ENCODE measurements at regions not wholly inside any gene's neighbourhood (a gene's known extent, or its start where the extent isn't known, plus 50 kb on each side); places are given as distances from the start of the nearest gene placed in this dataset.

DNA sequence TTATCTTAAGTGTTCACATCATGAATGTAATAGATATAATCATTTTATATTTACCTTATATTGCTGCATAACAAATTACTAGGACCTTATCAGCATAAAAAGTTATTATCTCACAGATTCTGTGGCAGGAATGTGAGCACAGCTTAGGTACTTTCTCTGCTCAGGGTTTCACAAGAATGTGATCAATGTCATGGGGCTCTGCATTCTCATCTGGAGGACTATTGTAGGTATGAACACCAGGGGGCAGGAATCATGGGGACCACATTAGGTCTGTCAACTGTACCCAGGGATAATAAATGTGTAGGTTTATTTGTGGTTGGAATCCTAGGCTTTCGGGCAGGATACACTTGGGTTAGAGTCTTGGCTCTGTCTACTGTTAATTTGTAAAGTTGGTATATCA is 519.2 kb downstream of the ARAP2 start:
- DNase-seq = no peak

GRCh38 chr4:35730414-35730813 is 513.9 kb downstream of the ARAP2 start:
- DNase-seq = no peak

DNA sequence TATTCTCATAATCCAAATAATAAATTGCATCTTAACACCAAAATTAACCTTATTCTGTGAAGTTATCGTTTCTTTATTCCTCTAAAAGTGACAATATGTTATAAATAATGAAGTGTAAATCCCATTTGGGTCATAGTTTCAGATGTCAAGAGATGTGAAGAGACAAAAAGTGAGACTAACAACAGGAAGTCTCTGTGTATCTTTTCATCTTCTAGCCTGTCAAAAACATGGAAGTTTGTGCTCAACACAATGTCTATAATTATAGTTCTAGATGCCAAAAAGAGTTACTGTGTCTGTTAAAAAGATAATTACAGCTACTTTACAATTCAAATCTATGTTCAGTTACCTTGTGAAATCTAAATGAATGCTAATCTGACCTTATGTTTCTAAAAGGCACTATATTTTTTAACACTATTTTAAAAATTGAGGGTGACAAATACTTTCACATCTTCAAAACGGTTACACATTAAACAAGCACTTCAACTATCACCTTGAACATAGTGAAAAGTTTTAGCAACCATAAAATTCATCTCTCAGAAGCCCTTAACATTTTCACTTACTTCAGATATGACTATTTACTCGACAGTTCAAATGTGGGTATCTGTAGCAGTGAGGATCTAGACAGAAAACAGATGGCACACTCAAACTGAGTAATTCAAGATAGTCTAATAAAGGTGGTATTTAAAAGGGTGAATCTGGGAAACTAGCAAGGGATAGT is 509.8 kb downstream of the ARAP2 start:
- DNase-seq = no peak

- DNase-seq = no peak
Measured at GRCh38 chr4:35739308-35739707, 505.0 kb downstream of the ARAP2 start.

GRCh38 chr4:35754047-35754446 is 490.3 kb downstream of the ARAP2 start:
- no peak for DNase-seq

DNA sequence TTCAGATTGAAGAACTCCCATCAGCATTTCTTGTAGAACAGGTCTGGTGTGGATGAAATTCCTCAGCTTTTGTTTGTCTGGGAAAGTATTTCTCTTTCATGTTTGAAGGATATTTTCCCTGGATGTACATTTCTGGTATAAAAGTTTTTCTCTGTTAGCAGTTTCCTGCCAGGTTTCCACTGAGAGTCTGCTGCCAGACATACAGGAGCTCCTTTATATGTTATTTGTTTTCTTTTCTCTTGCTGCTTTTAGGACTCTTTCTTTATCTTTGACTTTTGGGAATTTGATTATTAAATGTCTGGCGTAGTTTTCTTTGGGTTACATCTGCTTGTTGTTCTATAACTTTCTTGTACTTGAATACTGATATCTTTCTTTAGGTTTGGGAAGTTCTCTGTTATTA is 486.5 kb downstream of the ARAP2 start:
- no peak for DNase-seq

DNA sequence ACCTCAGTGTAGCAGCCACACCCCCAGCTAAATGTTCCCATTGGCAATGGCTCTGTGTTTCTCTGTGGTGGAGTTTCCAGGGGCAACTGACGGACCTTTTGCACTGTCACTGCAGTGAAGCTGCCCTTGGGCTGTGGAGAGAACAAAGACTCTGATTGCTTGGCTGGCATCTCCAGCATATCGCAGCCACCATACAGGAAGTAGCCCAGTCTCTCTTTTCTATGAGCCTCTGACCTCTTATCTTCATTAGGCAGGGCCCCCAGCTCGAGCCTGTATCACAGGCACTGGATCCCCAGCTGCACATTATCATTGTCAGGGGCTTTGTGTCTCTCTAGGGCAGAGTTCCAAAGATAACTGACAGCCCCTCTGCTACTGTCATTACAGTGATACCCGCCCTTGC is 483.5 kb downstream of the ARAP2 start:
- no peak for DNase-seq

GRCh38 chr4:35771571-35771970 is 472.7 kb downstream of the ARAP2 start:
- no peak for DNase-seq

GRCh38 chr4:35772291-35772690 is 472.0 kb downstream of the ARAP2 start:
- DNase-seq = no peak

DNA sequence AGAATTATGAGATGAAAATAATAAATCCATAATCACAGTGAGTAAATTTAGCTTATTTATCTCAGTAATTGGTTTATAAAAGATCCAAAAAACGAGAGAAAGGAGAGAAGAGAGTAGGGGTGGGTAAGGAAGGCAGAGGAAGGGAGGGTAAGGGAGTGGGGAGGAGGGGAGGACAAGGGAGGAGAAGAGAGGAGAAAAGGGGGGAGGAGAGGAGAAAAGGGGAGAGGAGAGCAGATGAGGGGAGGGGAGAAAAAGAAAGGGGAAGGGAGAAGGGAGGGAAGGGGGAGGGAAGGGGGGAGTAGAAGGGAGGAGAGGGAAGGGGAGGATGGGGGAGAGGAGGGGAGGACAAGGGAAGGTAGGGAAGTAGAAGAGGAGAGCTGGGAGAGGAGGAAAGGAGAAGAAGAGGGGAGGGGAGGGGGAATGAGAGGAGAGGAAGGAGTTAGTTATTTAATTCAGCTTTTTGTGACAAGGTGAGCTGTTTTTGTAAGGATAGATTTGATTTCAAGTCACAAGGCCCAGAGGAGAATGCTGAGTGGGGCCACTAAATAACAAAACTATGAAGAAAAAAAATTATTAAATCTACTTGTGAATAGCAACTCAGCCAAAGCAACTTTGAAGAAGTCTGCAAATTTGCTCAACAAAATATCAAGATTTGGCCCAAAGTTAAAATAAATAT is 454.3 kb downstream of the ARAP2 start:
- DNase-seq = no peak

- DNase-seq = no peak
Measured at GRCh38 chr4:35793045-35793722, 451.1 kb downstream of the ARAP2 start.

DNA sequence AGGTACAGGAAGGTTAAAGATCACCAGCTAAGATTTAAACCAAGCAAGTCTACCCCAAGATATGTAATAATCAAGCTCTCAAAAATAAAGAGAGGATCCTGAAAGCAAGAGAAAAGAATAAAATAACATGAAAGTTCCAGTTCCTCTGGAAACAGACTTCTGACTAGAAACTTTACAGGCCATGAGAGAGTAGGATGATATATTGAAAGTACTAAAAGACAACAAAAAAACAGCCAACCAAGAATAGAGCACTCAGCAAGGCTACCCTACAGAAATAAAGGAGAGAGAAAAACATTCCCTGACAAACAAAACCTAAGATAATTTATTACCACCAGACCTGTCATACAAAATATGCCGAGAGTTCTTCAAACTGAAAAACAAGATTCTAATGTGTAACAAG is 450.5 kb downstream of the ARAP2 start:
- DNase-seq = no peak

- no peak for DNase-seq
Measured at GRCh38 chr4:35800669-35801068, 443.6 kb downstream of the ARAP2 start.

GRCh38 chr4:35802644-35803043 is 441.7 kb downstream of the ARAP2 start:
- no peak for DNase-seq

DNA sequence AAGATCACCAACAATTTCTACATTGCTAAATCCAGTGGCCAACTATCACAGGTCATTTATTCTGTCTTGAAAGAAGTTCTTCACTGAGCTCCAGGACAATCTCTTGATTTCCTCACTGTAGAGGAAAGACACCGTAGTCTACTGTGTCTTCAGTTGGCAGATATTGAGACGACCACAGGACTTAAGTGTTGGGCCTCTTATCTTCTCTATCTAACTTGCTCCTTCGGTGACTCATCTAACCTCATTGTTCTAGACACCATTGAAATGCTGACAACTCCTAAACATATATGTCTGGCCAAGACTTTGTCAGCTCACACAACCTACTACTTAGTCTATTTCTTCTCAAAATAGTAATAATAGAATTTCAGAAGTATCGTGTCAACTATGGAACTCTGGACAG is 425.8 kb downstream of the ARAP2 start:
- no peak for DNase-seq

GRCh38 chr4:35820003-35820402 is 424.3 kb downstream of the ARAP2 start:
- no peak for DNase-seq

- no peak for DNase-seq
Measured at GRCh38 chr4:35824231-35824630, 420.1 kb downstream of the ARAP2 start.

DNA sequence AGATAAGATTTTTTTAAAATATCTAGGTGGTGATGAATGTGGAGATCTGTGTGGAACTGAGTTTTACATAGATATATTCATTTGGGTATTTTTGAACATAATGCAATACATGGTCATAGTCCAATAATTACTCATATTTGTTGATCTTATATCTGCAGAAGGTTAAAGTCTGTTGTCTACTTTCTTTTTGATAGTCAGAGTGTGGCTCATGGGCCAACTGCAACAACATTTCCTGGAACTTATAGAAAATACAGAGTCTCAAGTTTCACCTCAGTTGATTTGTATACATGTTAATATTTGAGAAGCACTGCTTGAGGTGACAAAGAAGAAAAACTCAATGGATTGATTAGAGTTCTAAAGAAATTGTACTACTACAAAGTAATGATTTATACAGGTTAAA is 408.4 kb downstream of the ARAP2 start:
- DNase-seq = no peak

DNA sequence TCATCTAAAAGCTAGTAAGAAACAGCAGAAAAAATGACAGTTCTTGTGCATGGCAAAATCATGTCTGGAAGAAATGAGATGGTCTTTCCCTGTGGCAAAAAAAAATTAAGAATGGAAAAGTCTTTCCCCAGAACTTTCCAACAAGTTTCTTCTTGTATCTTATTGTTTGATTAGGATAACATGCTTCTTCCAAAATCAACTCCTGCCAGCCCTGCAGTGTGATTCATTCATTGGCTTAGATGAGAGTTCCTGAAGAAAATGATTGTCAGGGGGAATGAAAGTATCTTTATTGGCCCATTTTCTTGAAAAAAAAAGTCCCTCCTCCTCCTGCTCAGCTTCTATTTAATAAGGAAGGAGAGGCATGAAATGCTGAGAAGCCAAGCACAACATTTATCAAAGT is 407.7 kb downstream of the ARAP2 start:
- DNase-seq = no peak

DNA sequence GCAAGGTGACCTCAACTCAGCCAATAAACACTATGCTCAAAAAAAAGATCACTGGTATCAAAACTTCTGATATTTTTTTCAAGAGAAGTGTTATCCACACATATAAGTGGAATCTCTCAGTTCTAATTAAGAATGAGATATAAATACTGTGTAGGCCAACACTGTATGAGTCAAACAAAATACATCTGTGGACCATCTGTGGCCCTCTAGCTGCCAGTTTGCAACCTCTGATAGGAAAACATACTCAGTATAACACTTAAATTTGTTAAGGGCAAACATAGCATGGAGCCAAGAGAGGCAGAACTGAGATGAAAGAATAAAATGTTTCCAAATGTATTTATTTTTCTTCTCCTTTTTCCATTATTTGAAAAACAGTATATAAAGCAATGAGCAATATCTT is 377.3 kb downstream of the ARAP2 start:
- no peak for DNase-seq

- DNase-seq = no peak
Measured at GRCh38 chr4:35872273-35872672, 372.0 kb downstream of the ARAP2 start.

DNA sequence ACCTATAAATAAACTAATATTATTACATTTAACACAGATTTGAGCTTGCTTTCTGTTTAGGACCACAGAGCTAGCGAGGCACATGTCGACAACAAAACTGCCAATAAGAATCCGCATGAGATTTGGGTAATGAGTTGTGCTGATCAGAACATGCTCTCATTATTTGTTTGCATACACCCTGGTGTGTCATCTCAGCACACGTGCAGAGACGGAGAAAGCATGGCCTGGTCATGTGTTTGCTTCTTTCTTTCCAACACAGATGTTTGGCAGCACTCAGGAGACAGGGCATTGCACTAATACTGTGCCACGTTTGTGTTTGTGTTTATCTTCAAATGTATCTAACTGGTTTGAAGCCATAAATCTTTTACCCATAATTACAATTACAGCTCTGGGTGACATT is 364.8 kb downstream of the ARAP2 start:
- DNase-seq = no peak

- DNase-seq = no peak
Measured at GRCh38 chr4:35883108-35883507, 361.2 kb downstream of the ARAP2 start.
